SK-N-SH treated with all-trans-retinoic acid at 6 μM for 48 hours (cell line): ENCODE measurements at regions not wholly inside any gene's neighbourhood (a gene's known extent, or its start where the extent isn't known, plus 50 kb on each side); places are given as distances from the start of the nearest gene placed in this dataset.

Experiments used
- BACH2 ChIP-seq: fragments of 250-450 bp; sonication (Bioruptor Pico); IDR thresholded peaks from 2 replicates; pipeline ENCODE4 v1.9.0; 2021; ENCODE audit warnings: mild to moderate bottlenecking, borderline replicate concordance
- GLIS3 ChIP-seq: fragments of 250-450 bp; sonication (Bioruptor Pico); IDR thresholded peaks from 2 replicates; pipeline ENCODE4 v1.5.0; 2020; ENCODE audit warnings: mild to moderate bottlenecking, moderate library complexity
- PPARA ChIP-seq: fragments of 250-450 bp; sonication (Bioruptor Pico); IDR thresholded peaks from 2 replicates; pipeline ENCODE4 v1.5.0; 2020; ENCODE audit warnings: mild to moderate bottlenecking, borderline replicate concordance
- TCF4 ChIP-seq: fragments of 250-450 bp; sonication (Bioruptor Pico); IDR thresholded peaks from 2 replicates; pipeline ENCODE4 v1.8.0; 2021; ENCODE audit warnings: mild to moderate bottlenecking, moderate library complexity, borderline replicate concordance
- ZFP30 ChIP-seq: fragments of 450-650 bp; formaldehyde crosslinking; IDR thresholded peaks from 2 replicates; pipeline ENCODE4 v1.5.0; 2022; ENCODE audit warnings: mild to moderate bottlenecking, moderate library complexity
- TF ChIP-seq, protein P1 (sequence below): fragments of 250-450 bp; sonication (Bioruptor Pico); IDR thresholded peaks from 2 replicates; pipeline ENCODE4 v1.8.0; 2020; ENCODE audit warnings: mild to moderate bottlenecking, moderate library complexity, borderline replicate concordance
- TF ChIP-seq, protein P2 (sequence below): fragments of 250-450 bp; sonication (Bioruptor Pico); IDR thresholded peaks from 2 replicates; pipeline ENCODE4 v1.5.0; 2020; ENCODE audit warnings: mild to moderate bottlenecking, moderate library complexity

- TF ChIP-seq, protein P1, sequence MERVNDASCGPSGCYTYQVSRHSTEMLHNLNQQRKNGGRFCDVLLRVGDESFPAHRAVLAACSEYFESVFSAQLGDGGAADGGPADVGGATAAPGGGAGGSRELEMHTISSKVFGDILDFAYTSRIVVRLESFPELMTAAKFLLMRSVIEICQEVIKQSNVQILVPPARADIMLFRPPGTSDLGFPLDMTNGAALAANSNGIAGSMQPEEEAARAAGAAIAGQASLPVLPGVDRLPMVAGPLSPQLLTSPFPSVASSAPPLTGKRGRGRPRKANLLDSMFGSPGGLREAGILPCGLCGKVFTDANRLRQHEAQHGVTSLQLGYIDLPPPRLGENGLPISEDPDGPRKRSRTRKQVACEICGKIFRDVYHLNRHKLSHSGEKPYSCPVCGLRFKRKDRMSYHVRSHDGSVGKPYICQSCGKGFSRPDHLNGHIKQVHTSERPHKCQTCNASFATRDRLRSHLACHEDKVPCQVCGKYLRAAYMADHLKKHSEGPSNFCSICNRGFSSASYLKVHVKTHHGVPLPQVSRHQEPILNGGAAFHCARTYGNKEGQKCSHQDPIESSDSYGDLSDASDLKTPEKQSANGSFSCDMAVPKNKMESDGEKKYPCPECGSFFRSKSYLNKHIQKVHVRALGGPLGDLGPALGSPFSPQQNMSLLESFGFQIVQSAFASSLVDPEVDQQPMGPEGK = no peak
- TF ChIP-seq PPARA (CRISPR knock-in tag) (no peak), ZFP30 (no peak), GLIS3 (CRISPR knock-in tag) (no peak), TCF4 (CRISPR knock-in tag) (no peak), BACH2 (CRISPR knock-in tag) (no peak)
- TF ChIP-seq, protein P2, sequence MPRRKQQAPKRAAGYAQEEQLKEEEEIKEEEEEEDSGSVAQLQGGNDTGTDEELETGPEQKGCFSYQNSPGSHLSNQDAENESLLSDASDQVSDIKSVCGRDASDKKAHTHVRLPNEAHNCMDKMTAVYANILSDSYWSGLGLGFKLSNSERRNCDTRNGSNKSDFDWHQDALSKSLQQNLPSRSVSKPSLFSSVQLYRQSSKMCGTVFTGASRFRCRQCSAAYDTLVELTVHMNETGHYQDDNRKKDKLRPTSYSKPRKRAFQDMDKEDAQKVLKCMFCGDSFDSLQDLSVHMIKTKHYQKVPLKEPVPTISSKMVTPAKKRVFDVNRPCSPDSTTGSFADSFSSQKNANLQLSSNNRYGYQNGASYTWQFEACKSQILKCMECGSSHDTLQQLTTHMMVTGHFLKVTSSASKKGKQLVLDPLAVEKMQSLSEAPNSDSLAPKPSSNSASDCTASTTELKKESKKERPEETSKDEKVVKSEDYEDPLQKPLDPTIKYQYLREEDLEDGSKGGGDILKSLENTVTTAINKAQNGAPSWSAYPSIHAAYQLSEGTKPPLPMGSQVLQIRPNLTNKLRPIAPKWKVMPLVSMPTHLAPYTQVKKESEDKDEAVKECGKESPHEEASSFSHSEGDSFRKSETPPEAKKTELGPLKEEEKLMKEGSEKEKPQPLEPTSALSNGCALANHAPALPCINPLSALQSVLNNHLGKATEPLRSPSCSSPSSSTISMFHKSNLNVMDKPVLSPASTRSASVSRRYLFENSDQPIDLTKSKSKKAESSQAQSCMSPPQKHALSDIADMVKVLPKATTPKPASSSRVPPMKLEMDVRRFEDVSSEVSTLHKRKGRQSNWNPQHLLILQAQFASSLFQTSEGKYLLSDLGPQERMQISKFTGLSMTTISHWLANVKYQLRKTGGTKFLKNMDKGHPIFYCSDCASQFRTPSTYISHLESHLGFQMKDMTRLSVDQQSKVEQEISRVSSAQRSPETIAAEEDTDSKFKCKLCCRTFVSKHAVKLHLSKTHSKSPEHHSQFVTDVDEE = no peak
These were observed 486.6 kb downstream of the SOX2 start for GRCh38 chr3:182198345-182198744.
